Natural killer cell (primary cell): ENCODE measurements at regions not wholly inside any gene's neighbourhood (a gene's known extent, or its start where the extent isn't known, plus 50 kb on each side); places are given as distances from the start of the nearest gene placed in this dataset.

Source experiments
- ATAC-seq, 3 donors: fragments of 150-1000 bp in 2 of 3; fragments of 200-7000 bp in 1 of 3; cut with Tn5 transposase; 1 replicate in 1 of 3; 2 replicates in 2 of 3; pipeline ENCODE4 v1.10.0; 2021; ENCODE audit warnings: mild to moderate bottlenecking in 2 of 3, moderate library complexity in 2 of 3
- DNase-seq, 2 donors: peaks; one replicate each; pipeline versions ENCODE4 v3.0.0 to v3.0.0-alpha.2; 2013 to 2021; ENCODE audit warnings: mixed read lengths in 1 of 2
- H3K27ac ChIP-seq: one replicate; pipeline ENCODE4 v1.5.1; 2013; ENCODE audit warnings: mild to moderate bottlenecking, low read length
- H3K27me3 ChIP-seq: one replicate; pipeline ENCODE4 v1.6.1; 2013; ENCODE audit warnings: low read length; ENCODE audit not compliant: control insufficient read depth, insufficient read depth
- H3K36me3 ChIP-seq: one replicate; pipeline ENCODE4 v1.6.1; 2013; ENCODE audit warnings: low read length; ENCODE audit not compliant: control insufficient read depth, insufficient read depth
- H3K4me1 ChIP-seq: one replicate; pipeline ENCODE4 v1.6.1; 2013; ENCODE audit warnings: low read length; ENCODE audit not compliant: control insufficient read depth, insufficient read depth
- H3K4me3 ChIP-seq: one replicate; pipeline ENCODE4 v1.5.1; 2013; ENCODE audit warnings: low read length
- H3K9me3 ChIP-seq: one replicate; pipeline ENCODE4 v1.6.1; 2013; ENCODE audit warnings: low read length; ENCODE audit not compliant: control insufficient read depth, insufficient read depth
- H3K27ac Mint-ChIP-seq, 2 donors: one replicate each; pipeline ENCODE4 v1.8.0; 2022; ENCODE audit warnings: mild to moderate bottlenecking in 2 of 2, mixed read lengths in 2 of 2, moderate library complexity in 1 of 2
- H3K27me3 Mint-ChIP-seq, 2 donors: one replicate each; pipeline ENCODE4 v1.8.0; 2022; ENCODE audit warnings: low read depth in 2 of 2, mixed read lengths in 2 of 2
- H3K36me3 Mint-ChIP-seq: one replicate; pipeline ENCODE4 v1.8.0; 2022; ENCODE audit warnings: mixed read lengths
- H3K4me1 Mint-ChIP-seq, 2 donors: one replicate each; pipeline ENCODE4 v1.8.0; 2022; ENCODE audit warnings: mixed read lengths in 2 of 2
- H3K4me3 Mint-ChIP-seq: one replicate; pipeline ENCODE4 v1.8.0; 2022; ENCODE audit warnings: mild to moderate bottlenecking, moderate library complexity, mixed read lengths
- H3K9me3 Mint-ChIP-seq, 2 donors: one replicate each; pipeline ENCODE4 v1.8.0; 2022; ENCODE audit warnings: mixed read lengths in 2 of 2
- WGBS: methylation state at CpG from one replicate; pipeline ENCODE4 v1.1.7; 2013; ENCODE audit warnings: missing lambda C conversion rate; ENCODE audit not compliant: insufficient coverage; 5-methylcytosine and 5-hydroxymethylcytosine counted together
- intact Hi-C: fragments of 100-400 bp; cut with micrococcal nuclease; formaldehyde crosslinking; loops from one replicate; pipeline ENCODE4 v1.14.2; 2022
- TF ChIP-seq, protein P1 (sequence below): fragments of 200-600 bp; IDR thresholded peaks from one replicate; pipeline ENCODE4 v1.8.0; 2022; ENCODE audit warnings: antibody characterized with exemption

DNA sequence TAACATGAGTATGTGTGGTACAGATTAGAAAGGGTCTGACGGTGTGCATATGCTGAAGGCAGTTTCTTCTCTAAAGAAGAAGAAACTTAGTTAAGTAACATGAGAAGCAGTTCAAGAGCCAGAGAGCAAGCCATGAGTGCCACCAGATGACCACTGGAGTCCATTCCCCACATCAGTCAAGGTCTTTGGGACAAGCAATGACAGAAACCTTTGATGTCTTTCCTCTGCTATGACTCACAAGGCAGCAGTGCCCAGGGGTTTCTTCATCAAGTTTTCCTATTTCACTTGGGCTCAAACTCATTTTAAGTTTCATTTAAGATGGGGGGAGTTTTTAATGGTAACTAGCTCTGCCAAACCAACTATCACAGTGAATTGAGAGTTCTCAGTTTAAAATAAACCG lies 303.8 kb upstream of the TBX18 start:
- WGBS = 100% methylated on average over 2 of the region's 2 CpGs
- intact Hi-C loops = no loop called here
- H3K27me3 ChIP-seq = no peaks in the 10 kb centered on the region

GRCh38 chr6:85066266-85066665 lies 301.9 kb upstream of the TBX18 start:
- no peaks in the 10 kb centered on the region for H3K4me1 ChIP-seq
- no peaks in the 10 kb centered on the region for H3K9me3 ChIP-seq
- ATAC-seq (no peak), DNase-seq (no peak)
- intact Hi-C loops = no loop called here
- WGBS = 74% methylated on average over 4 of the region's 5 CpGs
- Mint-ChIP-seq H3K27me3 (no peaks in the 10 kb centered on the region), H3K27ac (no peak overlapping the region), H3K9me3 (peaks cover 10 to 16% of the 10 kb centered on the region in 2 donors), H3K4me3 (no peak overlapping the region), H3K4me1 (no peaks in the 10 kb centered on the region), H3K36me3 (no peaks in the 10 kb centered on the region)
- no peak overlapping the region for H3K27ac ChIP-seq
- no peaks in the 10 kb centered on the region for H3K36me3 ChIP-seq
- TF ChIP-seq, protein P1, sequence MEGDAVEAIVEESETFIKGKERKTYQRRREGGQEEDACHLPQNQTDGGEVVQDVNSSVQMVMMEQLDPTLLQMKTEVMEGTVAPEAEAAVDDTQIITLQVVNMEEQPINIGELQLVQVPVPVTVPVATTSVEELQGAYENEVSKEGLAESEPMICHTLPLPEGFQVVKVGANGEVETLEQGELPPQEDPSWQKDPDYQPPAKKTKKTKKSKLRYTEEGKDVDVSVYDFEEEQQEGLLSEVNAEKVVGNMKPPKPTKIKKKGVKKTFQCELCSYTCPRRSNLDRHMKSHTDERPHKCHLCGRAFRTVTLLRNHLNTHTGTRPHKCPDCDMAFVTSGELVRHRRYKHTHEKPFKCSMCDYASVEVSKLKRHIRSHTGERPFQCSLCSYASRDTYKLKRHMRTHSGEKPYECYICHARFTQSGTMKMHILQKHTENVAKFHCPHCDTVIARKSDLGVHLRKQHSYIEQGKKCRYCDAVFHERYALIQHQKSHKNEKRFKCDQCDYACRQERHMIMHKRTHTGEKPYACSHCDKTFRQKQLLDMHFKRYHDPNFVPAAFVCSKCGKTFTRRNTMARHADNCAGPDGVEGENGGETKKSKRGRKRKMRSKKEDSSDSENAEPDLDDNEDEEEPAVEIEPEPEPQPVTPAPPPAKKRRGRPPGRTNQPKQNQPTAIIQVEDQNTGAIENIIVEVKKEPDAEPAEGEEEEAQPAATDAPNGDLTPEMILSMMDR = no peak
- H3K4me3 ChIP-seq = no peak overlapping the region
- H3K27me3 ChIP-seq = no peaks in the 10 kb centered on the region

More for the DNA sequence above, 303.8 kb upstream of the TBX18 start:
- ATAC-seq (no peak), DNase-seq (no peak)
- Mint-ChIP-seq H3K27me3 (no peaks in the 10 kb centered on the region), H3K4me1 (no peaks in the 10 kb centered on the region), H3K27ac (no peak overlapping the region), H3K36me3 (no peaks in the 10 kb centered on the region), H3K9me3 (peaks cover 8 to 13% of the 10 kb centered on the region in 2 donors), H3K4me3 (no peak overlapping the region)
- Histone ChIP-seq H3K36me3 (no peaks in the 10 kb centered on the region), H3K4me1 (no peaks in the 10 kb centered on the region), H3K9me3 (no peaks in the 10 kb centered on the region), H3K27ac (no peak overlapping the region), H3K4me3 (no peak overlapping the region)
- TF ChIP-seq, protein P1 = no peak

DNA sequence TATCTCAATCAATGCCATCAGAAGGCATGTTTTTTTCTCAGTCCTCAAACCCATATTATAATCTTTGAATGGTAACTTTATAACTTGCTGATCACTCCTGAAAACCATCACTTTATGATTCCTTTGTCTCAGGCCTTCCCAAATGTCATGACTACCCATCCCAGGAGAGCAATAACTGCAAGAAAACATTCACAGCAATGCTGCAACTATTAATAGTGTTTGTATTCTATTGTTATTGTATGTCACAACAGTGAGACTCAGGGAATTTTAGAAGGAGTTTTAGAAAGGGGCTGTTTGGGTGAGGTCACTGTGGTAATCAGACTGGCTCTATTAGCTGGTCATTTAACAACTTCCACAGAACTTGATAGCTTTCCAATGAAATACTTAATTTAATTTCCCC lies 301.4 kb upstream of the TBX18 start:
- ATAC-seq = no peak
- no peaks in the 10 kb centered on the region for H3K27me3 Mint-ChIP-seq
- intact Hi-C loops = no loop called here

GRCh38 chr6:85063611-85064010 lies 299.2 kb upstream of the TBX18 start:
- 53% methylated on average over 3 of the region's 4 CpGs for WGBS
- no peak overlapping the region for H3K27ac ChIP-seq
- no peaks in the 10 kb centered on the region for H3K36me3 ChIP-seq
- H3K4me3 ChIP-seq = no peak overlapping the region
- no peaks in the 10 kb centered on the region for H3K9me3 ChIP-seq
- H3K27me3 ChIP-seq = no peaks in the 10 kb centered on the region
- Mint-ChIP-seq H3K4me3 (no peak overlapping the region), H3K36me3 (no peaks in the 10 kb centered on the region), H3K27me3 (no peaks in the 10 kb centered on the region), H3K4me1 (no peaks in the 10 kb centered on the region), H3K27ac (no peak overlapping the region), H3K9me3 (peaks cover 8 to 11% of the 10 kb centered on the region in 2 donors)
- intact Hi-C loops = no loop called here
- TF ChIP-seq, protein P1 = no peak
- no peak for ATAC-seq
- no peak for DNase-seq
- H3K4me1 ChIP-seq = no peaks in the 10 kb centered on the region

More for the DNA sequence above, 301.4 kb upstream of the TBX18 start:
- no peaks in the 10 kb centered on the region for H3K9me3 ChIP-seq
- no peak overlapping the region for H3K27ac Mint-ChIP-seq
- no peak overlapping the region for H3K4me3 Mint-ChIP-seq
- no peak for DNase-seq
- no peaks in the 10 kb centered on the region for H3K36me3 ChIP-seq
- no peak overlapping the region for H3K4me3 ChIP-seq
- no peaks in the 10 kb centered on the region for H3K27me3 ChIP-seq
- TF ChIP-seq, protein P1 = no peak
- H3K9me3 Mint-ChIP-seq = peaks cover 10 to 16% of the 10 kb centered on the region in 2 donors
- no peak overlapping the region for H3K27ac ChIP-seq
- no peaks in the 10 kb centered on the region for H3K36me3 Mint-ChIP-seq
- no peaks in the 10 kb centered on the region for H3K4me1 Mint-ChIP-seq
- H3K4me1 ChIP-seq = no peaks in the 10 kb centered on the region
